Astrocyte (in vitro differentiated cells and primary cell): ENCODE measurements at regions not wholly inside any gene's neighbourhood (a gene's known extent, or its start where the extent isn't known, plus 50 kb on each side); places are given as distances from the start of the nearest gene placed in this dataset.

Source experiments
- DNase-seq: peaks from one replicate; pipeline ENCODE4 v3.0.0-alpha.2; 2010; ENCODE audit warnings: low read depth
- FAIRE-seq: peaks from 2 replicates; lab custom pipeline; 2011; peaks lifted over from hg19 to GRCh38; lab: Jason Lieb, UNC
- H2AFZ ChIP-seq: 2 replicates; pipeline ENCODE4 v1.6.0; 2012; ENCODE audit warnings: low read depth, low read length, inconsistent platforms
- H3K27ac ChIP-seq: 2 replicates; pipeline ENCODE4 v1.5.1; 2011; ENCODE audit warnings: low read depth, low read length, inconsistent platforms
- H3K27me3 ChIP-seq: 2 replicates; pipeline ENCODE4 v1.6.0; 2011; ENCODE audit warnings: low read length, inconsistent platforms; ENCODE audit not compliant: insufficient read depth
- H3K36me3 ChIP-seq: 2 replicates; pipeline ENCODE4 v1.5.1; 2011; ENCODE audit warnings: low read length, inconsistent platforms; ENCODE audit not compliant: insufficient read depth
- H3K4me1 ChIP-seq: 2 replicates; pipeline ENCODE4 v1.5.1; 2011; ENCODE audit warnings: low read length, inconsistent platforms; ENCODE audit not compliant: insufficient read depth
- H3K4me2 ChIP-seq: 2 replicates; pipeline ENCODE4 v1.6.0; 2012; ENCODE audit warnings: low read length, inconsistent platforms
- H3K4me3 ChIP-seq: 2 replicates; pipeline ENCODE4 v1.5.1; 2011; ENCODE audit warnings: low read depth, mild to moderate bottlenecking, low read length, inconsistent platforms; ENCODE audit not compliant: insufficient read depth
- H3K79me2 ChIP-seq: 2 replicates; pipeline ENCODE4 v1.6.0; 2012; ENCODE audit warnings: mild to moderate bottlenecking, low read length, inconsistent platforms; ENCODE audit not compliant: insufficient read depth
- H3K9ac ChIP-seq: 2 replicates; pipeline ENCODE4 v1.6.0; 2012; ENCODE audit warnings: mild to moderate bottlenecking, low read length, inconsistent platforms
- H3K9me3 ChIP-seq: 2 replicates; pipeline ENCODE4 v1.5.1; 2012; ENCODE audit warnings: low read depth, mild to moderate bottlenecking, low read length, inconsistent platforms; ENCODE audit not compliant: insufficient read depth
- H4K20me1 ChIP-seq: 2 replicates; pipeline ENCODE4 v1.6.0; 2012; ENCODE audit warnings: low read length, inconsistent platforms; ENCODE audit not compliant: insufficient read depth
- H3K27ac Mint-ChIP-seq: one replicate; pipeline ENCODE4 v1.8.0; 2021; ENCODE audit warnings: mild to moderate bottlenecking, mixed read lengths; ENCODE audit not compliant: unreplicated experiment
- H3K27me3 Mint-ChIP-seq: one replicate; pipeline ENCODE4 v1.8.0; 2021; ENCODE audit warnings: low read depth, mixed read lengths; ENCODE audit not compliant: unreplicated experiment
- H3K36me3 Mint-ChIP-seq: one replicate; pipeline ENCODE4 v1.8.0; 2021; ENCODE audit warnings: low read depth, mixed read lengths; ENCODE audit not compliant: unreplicated experiment
- H3K4me1 Mint-ChIP-seq: one replicate; pipeline ENCODE4 v1.8.0; 2021; ENCODE audit warnings: low read depth, mixed read lengths; ENCODE audit not compliant: unreplicated experiment
- H3K4me3 Mint-ChIP-seq: one replicate; pipeline ENCODE4 v1.8.0; 2021; ENCODE audit warnings: mild to moderate bottlenecking, moderate library complexity, mixed read lengths; ENCODE audit not compliant: unreplicated experiment
- H3K9me3 Mint-ChIP-seq: one replicate; pipeline ENCODE4 v1.8.0; 2021; ENCODE audit warnings: mild to moderate bottlenecking, mixed read lengths; ENCODE audit not compliant: unreplicated experiment
- CTCF ChIP-seq: IDR thresholded peaks from 2 replicates; pipeline ENCODE4 v1.5.1; 2011; ENCODE audit warnings: low read depth, mild to moderate bottlenecking, inconsistent platforms, low read length, moderate library complexity; ENCODE audit not compliant: insufficient read depth
- EZH2 ChIP-seq: IDR thresholded peaks from 2 replicates; pipeline ENCODE4 v1.6.1; 2012; ENCODE audit warnings: mild to moderate bottlenecking, low read length, inconsistent platforms; ENCODE audit not compliant: insufficient read depth

GRCh38 chr19:28020619-28021258, 1192.2 kb downstream of the UQCRFS1 start:
- Histone ChIP-seq H3K36me3 (no peaks in the 10 kb centered on the region), H3K4me3 (no peak overlapping the region), H3K27ac (no peak overlapping the region), H3K4me2 (no peak overlapping the region), H4K20me1 (no peaks in the 10 kb centered on the region), H3K79me2 (no peaks in the 10 kb centered on the region), H3K9ac (no peak overlapping the region), H3K9me3 (no peaks in the 10 kb centered on the region), H3K4me1 (peaks cover 4% of the 10 kb centered on the region), H2AFZ (no peak overlapping the region), H3K27me3 (no peaks in the 10 kb centered on the region)
- no peaks in the 10 kb centered on the region for H3K36me3 Mint-ChIP-seq
- peaks cover 26% of the 10 kb centered on the region for H3K27me3 Mint-ChIP-seq
- H3K4me3 Mint-ChIP-seq = no peak overlapping the region
- H3K9me3 Mint-ChIP-seq = no peaks in the 10 kb centered on the region
- H3K27ac Mint-ChIP-seq = no peak overlapping the region
- DNase-seq = no peak
- peaks cover 11% of the 10 kb centered on the region for H3K4me1 Mint-ChIP-seq
- FAIRE-seq = no peak
- no peak for TF ChIP-seq CTCF
- TF ChIP-seq EZH2 = no peak

- H2AFZ ChIP-seq = no peak overlapping the region
- H3K9ac ChIP-seq = no peak overlapping the region
- no peak overlapping the region for H3K4me2 ChIP-seq
- no peak overlapping the region for H3K27ac ChIP-seq
- no peaks in the 10 kb centered on the region for H3K79me2 ChIP-seq
- peaks cover 11% of the 10 kb centered on the region for H3K4me1 Mint-ChIP-seq
- TF ChIP-seq CTCF (no peak), EZH2 (no peak)
- no peaks in the 10 kb centered on the region for H4K20me1 ChIP-seq
- FAIRE-seq (no peak), DNase-seq (no peak)
- peaks cover 29% of the 10 kb centered on the region for H3K27me3 Mint-ChIP-seq
- H3K4me3 ChIP-seq = no peak overlapping the region
- H3K27ac Mint-ChIP-seq = no peak overlapping the region
- H3K36me3 ChIP-seq = no peaks in the 10 kb centered on the region
- no peaks in the 10 kb centered on the region for H3K27me3 ChIP-seq
- H3K4me1 ChIP-seq = peaks cover 4% of the 10 kb centered on the region
- no peaks in the 10 kb centered on the region for H3K9me3 ChIP-seq
- no peaks in the 10 kb centered on the region for H3K9me3 Mint-ChIP-seq
- no peaks in the 10 kb centered on the region for H3K36me3 Mint-ChIP-seq
- H3K4me3 Mint-ChIP-seq = no peak overlapping the region
Measured at GRCh38 chr19:28019901-28020300, 1193.0 kb downstream of the UQCRFS1 start.

DNA sequence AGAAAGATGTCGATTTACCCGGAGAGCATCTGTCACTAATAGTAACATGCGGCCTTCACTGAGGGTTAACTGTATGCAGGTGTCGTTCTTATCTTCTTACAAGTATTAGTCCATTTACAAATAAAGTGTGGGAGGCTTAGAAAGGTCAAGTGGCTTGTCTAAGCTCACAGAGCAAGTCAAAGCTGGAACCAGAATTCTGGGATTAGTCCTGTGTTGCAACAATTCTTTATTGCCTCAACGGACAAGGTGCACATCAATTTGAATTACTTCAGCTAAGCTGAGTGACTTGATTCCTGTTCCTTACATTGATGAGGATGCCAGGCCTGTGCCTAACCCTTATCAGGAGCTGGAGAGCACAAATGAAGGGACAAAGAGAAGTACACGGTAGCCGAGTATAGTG, 1193.6 kb downstream of the UQCRFS1 start:
- H3K4me1 Mint-ChIP-seq = peaks cover 11% of the 10 kb centered on the region
- H3K27me3 Mint-ChIP-seq = peaks cover 29% of the 10 kb centered on the region
- Histone ChIP-seq H3K36me3 (no peaks in the 10 kb centered on the region), H3K9me3 (no peaks in the 10 kb centered on the region), H2AFZ (no peak overlapping the region), H3K9ac (no peak overlapping the region), H3K4me3 (no peak overlapping the region), H3K27me3 (no peaks in the 10 kb centered on the region), H3K27ac (no peak overlapping the region), H3K4me2 (no peak overlapping the region), H4K20me1 (no peaks in the 10 kb centered on the region), H3K4me1 (peaks cover 4% of the 10 kb centered on the region), H3K79me2 (no peaks in the 10 kb centered on the region)
- no peak overlapping the region for H3K4me3 Mint-ChIP-seq
- H3K27ac Mint-ChIP-seq = no peak overlapping the region
- no peak for FAIRE-seq
- DNase-seq = no peak
- no peaks in the 10 kb centered on the region for H3K9me3 Mint-ChIP-seq
- no peak for TF ChIP-seq EZH2
- no peak for TF ChIP-seq CTCF
- H3K36me3 Mint-ChIP-seq = no peaks in the 10 kb centered on the region
